GM21717 (cell line): ENCODE measurements at regions not wholly inside any gene's neighbourhood (a gene's known extent, or its start where the extent isn't known, plus 50 kb on each side); places are given as distances from the start of the nearest gene placed in this dataset.
"Not testable (repeated sequence)": the region's sequence is repeated elsewhere in the genome, so short reads cannot be mapped to it uniquely, and the experiment has no call there.

ENCODE experiments used
- ATAC-seq: cut with Tn5 transposase; IDR thresholded peaks from one replicate; pipeline ENCODE4 v1.9.1; 2021; ENCODE audit warnings: mild to moderate bottlenecking, moderate library complexity; ENCODE audit not compliant: unreplicated experiment

- not testable (repeated sequence) for ATAC-seq
These were observed 66.2 kb upstream of the PAPPA2 start for GRCh38 chr1:176396604-176397395.

- no peak for ATAC-seq
These were observed 71.4 kb upstream of the PAPPA2 start for GRCh38 chr1:176391621-176392020.

GRCh38 chr1:176384841-176385240 is 78.1 kb upstream of the PAPPA2 start:
- no peak for ATAC-seq

GRCh38 chr1:176382163-176382562 is 80.8 kb upstream of the PAPPA2 start:
- ATAC-seq = no peak

GRCh38 chr1:176379626-176380339 is 83.2 kb upstream of the PAPPA2 start:
- ATAC-seq = no peak

- ATAC-seq = peak; percentile 93
These were observed 87.9 kb upstream of the PAPPA2 start for GRCh38 chr1:176374967-176375569.

- ATAC-seq = no peak
These were observed 98.6 kb upstream of the PAPPA2 start for GRCh38 chr1:176364236-176364905.

GRCh38 chr1:176349135-176349715 is 113.8 kb upstream of the PAPPA2 start:
- ATAC-seq = not testable (repeated sequence)

- no peak for ATAC-seq
These were observed 121.3 kb upstream of the PAPPA2 start for GRCh38 chr1:176341656-176342055.

- no peak for ATAC-seq
These were observed 124.1 kb upstream of the PAPPA2 start for GRCh38 chr1:176338877-176339276.

GRCh38 chr1:176330782-176331181 is 123.7 kb upstream of the COP1 start:
- no peak for ATAC-seq

GRCh38 chr1:176325664-176326063 is 118.6 kb upstream of the COP1 start:
- ATAC-seq = no peak

- no peak for ATAC-seq
These were observed 116.4 kb upstream of the COP1 start for GRCh38 chr1:176323472-176323871.

GRCh38 chr1:176315519-176316220 is 108.6 kb upstream of the COP1 start:
- no peak for ATAC-seq

- not testable (repeated sequence) for ATAC-seq
These were observed 89.5 kb upstream of the COP1 start for GRCh38 chr1:176296602-176297001.

- ATAC-seq = no peak
These were observed 78.9 kb upstream of the COP1 start for GRCh38 chr1:176285996-176286395.

- ATAC-seq = no peak
These were observed 64.5 kb upstream of the COP1 start for GRCh38 chr1:176271572-176271971.
